ENCODE measurements at regions not wholly inside any gene's neighbourhood (a gene's known extent, or its start where the extent isn't known, plus 50 kb on each side); places are given as distances from the start of the nearest gene placed in this dataset.

DNA sequence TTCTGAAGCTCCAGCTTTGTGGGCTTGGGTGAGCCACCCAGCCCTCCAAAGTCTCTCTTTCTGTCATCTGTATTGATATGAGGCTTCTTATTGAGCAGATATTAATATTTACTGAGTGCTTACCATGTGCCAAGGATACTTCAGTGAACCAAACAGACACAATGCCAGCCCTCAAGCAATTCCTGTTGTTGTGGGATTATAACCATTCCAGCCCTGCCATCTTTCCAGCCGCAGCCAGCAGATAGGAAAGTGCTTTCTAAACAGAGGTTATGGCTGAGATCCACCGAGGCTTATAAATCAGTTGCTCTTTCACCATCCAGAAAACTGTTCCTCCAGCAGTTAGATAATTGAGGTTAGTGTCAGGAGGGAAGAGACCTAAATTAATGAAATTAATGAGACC lies 137.7 kb upstream of the ALDH1B1 start:
- TF ChIP-seq EZH2 (IDR thresholded peaks at IDR 0.05; ENCODE audit: insufficient read depth, poor library complexity, severe bottlenecking) = no peak
- TF ChIP-seq EZH2phosphoT487 (IDR thresholded peaks at IDR 0.05; ENCODE audit: insufficient read depth, low read depth) = no peak
